Spinal cord (tissue), 9 donors: ENCODE measurements at regions not wholly inside any gene's neighbourhood (a gene's known extent, or its start where the extent isn't known, plus 50 kb on each side); places are given as distances from the start of the nearest gene placed in this dataset.
"Not testable (repeated sequence)": the region's sequence is repeated elsewhere in the genome, so short reads cannot be mapped to it uniquely, and the experiment has no call there.

ENCODE experiments used
- DNase-seq, 6 donors: peaks; one replicate each; pipeline versions ENCODE4 v3.0.0 to v3.0.0-alpha.2; 2013 to 2015; ENCODE audit warnings: low spot score in 6 of 6, low read depth in 4 of 6
- H3K27ac ChIP-seq: one replicate; pipeline ENCODE4 v1.5.1; 2013; ENCODE audit warnings: low read depth, low read length, control low read depth
- H3K27me3 ChIP-seq: one replicate; pipeline ENCODE4 v1.6.1; 2013; ENCODE audit warnings: low read length; ENCODE audit not compliant: control insufficient read depth, insufficient read depth
- H3K36me3 ChIP-seq: one replicate; pipeline ENCODE4 v1.6.1; 2013; ENCODE audit warnings: low read length; ENCODE audit not compliant: control insufficient read depth, insufficient read depth
- H3K4me1 ChIP-seq: one replicate; pipeline ENCODE4 v1.6.1; 2013; ENCODE audit warnings: low read length; ENCODE audit not compliant: control insufficient read depth, insufficient read depth
- H3K4me3 ChIP-seq: one replicate; pipeline ENCODE4 v1.5.1; 2013; ENCODE audit warnings: low read depth, low read length, control low read depth
- H3K9me3 ChIP-seq: one replicate; pipeline ENCODE4 v1.6.1; 2013; ENCODE audit warnings: low read length; ENCODE audit not compliant: control insufficient read depth, insufficient read depth
- WGBS: methylation state at CpG from one replicate; pipeline ENCODE4 v1.1.5; 2013; ENCODE audit warnings: missing lambda C conversion rate; ENCODE audit not compliant: insufficient coverage; 5-methylcytosine and 5-hydroxymethylcytosine counted together
- donor health status: healthy.

DNA sequence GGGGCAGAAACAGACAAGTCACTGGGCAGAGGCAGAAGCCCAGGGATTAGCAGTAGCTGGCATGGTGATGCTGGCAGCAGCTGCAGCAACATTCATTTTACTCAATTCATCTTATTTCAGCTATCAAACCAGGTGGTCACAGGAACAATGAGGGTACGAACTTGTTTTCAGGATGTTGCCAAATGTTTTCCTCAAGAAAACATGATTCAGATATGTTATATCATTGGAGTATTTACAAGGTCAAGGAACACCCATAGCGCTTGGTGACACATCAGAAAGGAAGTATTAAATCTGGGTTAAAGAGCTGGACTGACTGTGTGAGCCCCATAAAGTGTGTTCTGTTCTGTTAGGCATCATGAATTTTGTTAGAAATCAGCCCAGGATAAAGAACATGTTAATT is 456.9 kb upstream of the ID4 start:
- WGBS = no CpG with 5 or more reads among the region's 2 CpGs
- Histone ChIP-seq H3K4me3 (no peak overlapping the region), H3K36me3 (no peaks in the 10 kb centered on the region), H3K4me1 (no peaks in the 10 kb centered on the region), H3K27me3 (no peaks in the 10 kb centered on the region), H3K27ac (no peak overlapping the region), H3K9me3 (no peaks in the 10 kb centered on the region)
- peak in 2 of 6 donors; percentile 31 to 37 for DNase-seq

DNA sequence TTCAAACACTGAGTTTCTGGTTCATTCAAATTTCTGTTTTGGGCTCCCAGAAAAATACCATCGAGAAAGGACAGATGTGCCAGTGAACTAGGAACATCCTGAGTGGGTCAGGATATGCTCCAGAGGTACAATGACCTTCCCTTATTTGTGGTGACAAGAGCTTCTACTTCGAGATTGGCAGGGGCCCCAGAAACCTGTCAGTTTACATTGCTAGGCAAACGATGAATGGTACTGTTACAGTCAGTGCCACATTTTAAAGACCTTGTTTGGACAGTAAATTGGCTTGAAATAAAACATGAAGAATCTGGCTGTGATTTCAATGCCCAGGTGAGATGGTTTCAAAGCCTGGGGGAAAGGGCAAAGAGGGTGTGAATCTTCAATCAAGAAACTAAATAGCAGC is 454.5 kb upstream of the ID4 start:
- Histone ChIP-seq H3K9me3 (no peaks in the 10 kb centered on the region), H3K4me1 (no peaks in the 10 kb centered on the region), H3K36me3 (no peaks in the 10 kb centered on the region), H3K4me3 (no peak overlapping the region), H3K27me3 (no peaks in the 10 kb centered on the region), H3K27ac (no peak overlapping the region)
- WGBS = 41% methylated on average over 3 of the region's 3 CpGs
- DNase-seq = peak in 1 of 6 donors; percentile 7

DNA sequence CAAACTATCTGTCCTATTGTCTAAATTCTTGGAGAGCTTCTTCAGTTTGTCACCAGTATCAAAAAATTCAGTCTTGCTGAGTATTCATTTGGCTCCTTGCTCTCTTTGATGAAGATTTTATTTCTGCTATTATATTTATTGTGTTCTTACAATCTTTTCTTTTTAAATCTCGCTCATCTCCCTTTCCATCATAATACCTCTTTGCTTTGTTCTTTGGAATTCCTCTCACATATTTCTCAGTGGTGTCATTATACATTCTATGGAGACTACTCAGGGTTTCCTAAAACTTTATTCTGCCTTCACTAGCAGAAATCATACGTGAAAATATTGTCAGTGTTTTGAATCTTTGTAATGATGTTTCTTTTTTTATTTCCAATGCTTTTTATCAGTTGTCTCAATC is 445.2 kb upstream of the ID4 start:
- DNase-seq = no peak
- Histone ChIP-seq H3K9me3 (no peaks in the 10 kb centered on the region), H3K4me3 (no peak overlapping the region), H3K27me3 (no peaks in the 10 kb centered on the region), H3K27ac (no peak overlapping the region), H3K4me1 (no peaks in the 10 kb centered on the region), H3K36me3 (no peaks in the 10 kb centered on the region)
- no CpG with 5 or more reads among the region's 2 CpGs for WGBS

DNA sequence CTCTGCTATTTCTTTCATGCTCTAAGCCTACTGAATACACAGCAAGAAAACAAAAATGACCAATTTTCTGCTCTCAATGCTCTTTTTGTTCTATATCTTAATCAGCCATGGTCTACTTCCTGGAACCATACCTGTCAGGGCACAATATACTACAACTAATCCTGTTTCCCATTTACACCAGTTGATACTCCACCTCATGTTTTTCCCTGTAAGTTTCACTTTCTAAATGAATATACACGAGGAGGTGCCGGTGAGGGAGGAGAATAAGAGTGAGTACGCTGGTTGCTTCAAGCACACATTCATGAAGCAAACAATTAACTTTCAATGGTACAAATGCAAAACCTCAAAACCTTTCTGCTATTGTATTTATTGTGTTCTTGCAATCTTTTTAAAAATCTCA is 443.1 kb upstream of the ID4 start:
- H3K36me3 ChIP-seq = no peaks in the 10 kb centered on the region
- H3K27ac ChIP-seq = no peak overlapping the region
- no peaks in the 10 kb centered on the region for H3K4me1 ChIP-seq
- no peak for DNase-seq
- no peaks in the 10 kb centered on the region for H3K9me3 ChIP-seq
- H3K27me3 ChIP-seq = no peaks in the 10 kb centered on the region
- no peak overlapping the region for H3K4me3 ChIP-seq
- no CpG with 5 or more reads among the region's 3 CpGs for WGBS

DNA sequence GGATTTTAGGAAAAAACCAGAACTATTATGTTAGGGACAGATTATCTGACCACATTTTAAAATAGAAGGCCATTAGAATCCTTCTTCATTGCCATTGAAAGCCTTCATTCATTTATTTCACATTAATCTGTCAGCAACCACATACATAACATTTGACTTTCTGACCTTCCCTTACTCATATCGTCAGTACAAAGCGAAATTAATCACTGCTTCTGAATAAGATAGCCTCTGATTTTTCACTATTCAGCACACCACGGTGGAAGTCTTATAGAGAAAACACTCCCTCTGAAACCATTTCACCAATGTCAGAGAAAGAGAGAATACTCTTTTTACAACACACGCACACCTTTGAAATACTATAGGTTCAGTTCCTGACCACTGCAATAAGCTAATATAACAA is 442.5 kb upstream of the ID4 start:
- no peak overlapping the region for H3K27ac ChIP-seq
- H3K36me3 ChIP-seq = no peaks in the 10 kb centered on the region
- 43% methylated on average over 3 of the region's 4 CpGs for WGBS
- no peaks in the 10 kb centered on the region for H3K9me3 ChIP-seq
- DNase-seq = no peak
- H3K4me1 ChIP-seq = no peaks in the 10 kb centered on the region
- no peak overlapping the region for H3K4me3 ChIP-seq
- H3K27me3 ChIP-seq = no peaks in the 10 kb centered on the region

DNA sequence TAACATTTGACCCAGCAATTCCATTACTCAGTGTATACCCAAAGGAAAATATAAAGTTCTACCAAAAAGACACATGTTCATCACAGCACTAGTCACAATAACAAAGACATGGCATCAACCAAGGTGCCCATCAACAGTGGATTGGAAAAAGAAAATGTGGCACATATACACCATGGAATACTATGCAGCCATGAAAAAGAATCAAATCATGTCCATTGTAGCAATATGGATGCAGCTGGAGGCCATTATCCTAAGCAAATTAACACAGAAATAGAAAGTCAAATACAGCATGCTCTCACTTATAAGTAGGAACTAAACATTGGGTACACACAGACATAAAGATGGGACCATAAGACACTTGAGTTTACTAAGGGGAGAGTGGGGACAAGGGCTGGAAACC is 441.9 kb upstream of the ID4 start:
- Histone ChIP-seq H3K4me1 (no peaks in the 10 kb centered on the region), H3K27ac (no peak overlapping the region), H3K4me3 (no peak overlapping the region), H3K36me3 (no peaks in the 10 kb centered on the region), H3K27me3 (no peaks in the 10 kb centered on the region), H3K9me3 (no peaks in the 10 kb centered on the region)
- DNase-seq = no peak

DNA sequence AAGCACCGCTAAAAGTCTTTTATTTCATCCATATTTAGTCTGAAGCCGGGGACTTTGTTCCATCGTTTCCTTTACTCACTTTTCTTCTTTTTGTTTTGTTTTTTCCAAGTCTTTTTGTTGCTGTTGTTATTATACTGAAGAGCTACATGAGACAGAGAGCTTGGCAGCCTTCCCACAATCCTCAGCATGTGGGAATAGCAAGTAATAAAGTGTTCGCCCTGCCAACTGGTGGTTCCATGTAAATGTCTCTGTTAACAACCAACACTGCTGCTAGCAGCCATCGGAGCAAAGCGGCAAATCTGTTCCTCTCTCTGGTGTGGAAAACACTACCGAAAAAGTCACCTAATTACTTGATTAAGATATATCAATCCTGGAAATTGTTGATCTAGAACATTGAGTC is 437.8 kb upstream of the ID4 start:
- Histone ChIP-seq H3K27me3 (no peaks in the 10 kb centered on the region), H3K4me3 (no peak overlapping the region), H3K9me3 (peaks cover 4% of the 10 kb centered on the region), H3K36me3 (no peaks in the 10 kb centered on the region), H3K27ac (no peak overlapping the region), H3K4me1 (no peaks in the 10 kb centered on the region)
- DNase-seq = peak; percentile 53 to 96 (median 76)
- WGBS = no CpG with 5 or more reads among the region's 7 CpGs

DNA sequence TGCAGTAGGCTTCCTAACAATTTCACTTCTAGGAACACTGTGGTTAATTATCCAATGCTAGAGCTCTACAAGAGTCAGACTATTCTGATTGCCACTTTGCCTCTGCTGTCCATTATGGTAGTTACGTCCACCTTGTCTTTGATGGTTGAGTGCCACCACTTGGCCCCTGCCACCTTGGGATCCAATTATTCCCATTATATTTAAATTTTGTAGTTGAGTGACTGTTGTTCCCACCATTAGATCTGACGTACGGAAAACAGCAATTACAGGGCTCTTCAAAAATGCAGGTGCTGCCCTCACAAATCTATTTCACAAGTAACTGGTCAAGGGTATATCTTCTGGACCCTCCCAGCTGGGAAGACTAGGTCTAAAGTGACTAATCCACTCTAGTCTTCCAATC is 432.3 kb upstream of the ID4 start:
- no CpG with 5 or more reads among the region's 3 CpGs for WGBS
- H3K27me3 ChIP-seq, H3K4me3 ChIP-seq, DNase-seq, H3K27ac ChIP-seq, H3K36me3 ChIP-seq, H3K4me1 ChIP-seq: not testable (repeated sequence)
- peaks cover 16% of the 10 kb centered on the region for H3K9me3 ChIP-seq

DNA sequence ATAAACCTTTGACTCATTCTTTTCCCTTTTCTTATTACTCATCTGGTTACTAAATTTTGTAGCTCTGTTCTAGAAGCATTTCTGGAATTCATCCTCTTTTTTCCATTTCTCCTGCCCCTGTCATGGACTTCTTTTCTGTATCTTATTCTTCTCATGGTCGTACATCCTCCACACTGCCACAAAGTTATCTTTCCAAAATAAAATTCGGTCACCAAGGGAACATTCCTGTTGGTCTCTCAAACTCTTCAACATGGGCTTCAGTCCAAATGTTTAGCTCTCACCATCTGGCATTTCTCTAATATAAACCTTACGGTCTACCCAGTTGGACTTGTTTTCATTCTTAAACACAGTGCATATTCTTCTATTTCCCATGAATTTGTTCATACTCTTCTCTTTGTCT is 428.8 kb upstream of the ID4 start:
- Histone ChIP-seq H3K4me3 (no peak overlapping the region), H3K9me3 (peaks cover 16% of the 10 kb centered on the region), H3K4me1 (no peaks in the 10 kb centered on the region), H3K36me3 (no peaks in the 10 kb centered on the region), H3K27me3 (no peaks in the 10 kb centered on the region), H3K27ac (no peak overlapping the region)
- 80% methylated on average over 3 of the region's 3 CpGs for WGBS
- peak in 1 of 6 donors; percentile 5 for DNase-seq

DNA sequence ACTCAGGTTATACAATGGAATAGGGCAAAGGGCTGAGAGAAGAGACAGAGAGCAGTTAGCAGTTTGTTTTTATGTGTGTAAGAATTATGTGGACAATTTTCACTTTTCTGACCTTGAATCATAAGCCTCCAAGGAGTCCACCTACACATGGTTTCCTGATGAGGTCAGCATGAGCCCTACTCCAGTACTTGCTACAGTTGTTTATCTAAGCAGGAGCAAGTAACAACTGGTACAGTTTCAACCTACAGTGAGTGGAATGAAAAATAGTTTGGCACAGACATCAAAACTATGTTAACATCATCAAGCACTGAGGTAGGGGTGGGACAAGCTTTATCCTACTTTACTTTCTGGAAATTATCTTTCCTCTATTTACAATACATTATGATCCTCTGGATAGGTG is 426.7 kb upstream of the ID4 start:
- Histone ChIP-seq H3K27me3 (no peaks in the 10 kb centered on the region), H3K9me3 (peaks cover 2% of the 10 kb centered on the region), H3K36me3 (no peaks in the 10 kb centered on the region), H3K4me1 (no peaks in the 10 kb centered on the region), H3K27ac (no peak overlapping the region), H3K4me3 (no peak overlapping the region)
- DNase-seq = no peak

DNA sequence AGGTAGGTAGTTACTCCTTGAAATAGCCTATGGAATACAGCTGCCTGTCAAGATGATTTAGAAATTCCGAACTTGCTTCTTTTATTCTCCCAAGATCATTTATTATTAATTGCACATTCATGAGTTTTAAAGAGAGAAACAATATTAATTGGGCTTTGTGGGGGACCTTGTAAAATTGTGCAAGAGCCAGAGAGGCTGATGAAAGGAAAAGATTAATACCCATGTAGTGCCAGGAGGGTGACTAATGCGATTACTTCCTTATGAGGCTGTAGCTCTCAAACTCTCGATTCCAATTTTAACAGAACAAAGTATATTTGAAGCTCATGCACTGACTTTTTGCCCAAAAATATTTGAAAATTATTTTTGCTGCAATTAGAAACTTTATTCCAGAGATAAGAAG is 423.8 kb upstream of the ID4 start:
- H3K27ac ChIP-seq = no peak overlapping the region
- H3K36me3 ChIP-seq = no peaks in the 10 kb centered on the region
- no peaks in the 10 kb centered on the region for H3K27me3 ChIP-seq
- DNase-seq = no peak
- H3K9me3 ChIP-seq = no peaks in the 10 kb centered on the region
- no peak overlapping the region for H3K4me3 ChIP-seq
- no CpG with 5 or more reads among the region's 3 CpGs for whole genome bisulfite sequencing
- no peaks in the 10 kb centered on the region for H3K4me1 ChIP-seq
